ENCODE measurements at regions not wholly inside any gene's neighbourhood (a gene's known extent, or its start where the extent isn't known, plus 50 kb on each side); places are given as distances from the start of the nearest gene placed in this dataset.

DNA sequence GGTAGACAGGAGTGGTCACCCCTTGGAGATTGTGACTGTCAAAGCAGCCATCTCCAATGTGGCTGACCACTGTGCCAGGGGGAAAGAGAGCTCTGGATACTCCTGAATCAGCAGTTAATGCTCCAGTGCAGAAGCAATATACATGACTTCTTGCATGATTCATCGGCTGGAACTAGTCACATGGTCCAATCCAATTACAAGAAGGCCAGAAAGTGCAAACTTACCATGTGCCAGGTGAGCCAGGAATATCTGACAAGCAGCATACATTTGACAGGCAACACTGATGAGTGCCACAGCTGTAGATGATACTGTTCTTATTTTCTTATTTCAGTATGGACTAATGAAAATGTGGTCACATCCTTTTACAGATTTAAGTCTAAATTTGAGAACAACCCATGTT, 440.0 kb upstream of the MPDZ start:
- peak; percentile 37 for DNase-seq (ENCODE audit: low read depth)
- Histone ChIP-seq H3K27me3 (ENCODE audit: control insufficient read depth, insufficient read depth, low read length) (no peaks in the 10 kb centered on the region), H3K4me3 (ENCODE audit: low read depth, low read length) (no peak overlapping the region), H3K36me3 (ENCODE audit: control insufficient read depth, insufficient read depth, low read length) (no peaks in the 10 kb centered on the region)
- no peak for TF ChIP-seq CTCF (IDR thresholded peaks at IDR 0.05; ENCODE audit: insufficient read depth, low read length, poor library complexity, severe bottlenecking)

GRCh38 chr9:13718539-13718938, 439.0 kb upstream of the MPDZ start:
- no peak overlapping the region for H3K4me3 ChIP-seq (ENCODE audit: low read depth, low read length)
- no peaks in the 10 kb centered on the region for H3K27me3 ChIP-seq (ENCODE audit: control insufficient read depth, insufficient read depth, low read length)
- no peaks in the 10 kb centered on the region for H3K36me3 ChIP-seq (ENCODE audit: control insufficient read depth, insufficient read depth, low read length)
- TF ChIP-seq CTCF (IDR thresholded peaks at IDR 0.05; ENCODE audit: insufficient read depth, low read length, poor library complexity, severe bottlenecking) = no peak
- DNase-seq (ENCODE audit: low read depth) = no peak

DNA sequence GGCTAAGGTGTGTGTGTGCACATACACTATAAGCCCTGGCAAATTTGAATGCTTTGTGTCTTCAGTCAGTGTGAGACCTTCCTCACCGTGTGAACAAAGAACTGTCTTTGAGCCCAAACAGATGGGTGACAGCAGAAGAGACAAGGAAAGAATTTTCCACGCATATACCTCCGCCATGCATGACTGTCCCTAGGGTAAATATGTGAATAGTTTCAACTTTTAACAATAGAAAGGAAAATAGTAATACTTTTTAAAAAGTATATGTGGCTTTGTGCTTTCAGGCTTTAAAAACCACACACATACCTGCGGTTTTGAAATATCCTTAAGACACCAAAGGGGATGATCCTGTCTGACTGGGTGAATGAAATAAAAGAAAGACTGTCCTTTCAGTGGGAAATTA, 438.6 kb upstream of the MPDZ start:
- H3K27me3 ChIP-seq (ENCODE audit: control insufficient read depth, insufficient read depth, low read length) = no peaks in the 10 kb centered on the region
- DNase-seq (ENCODE audit: low read depth) = no peak
- no peaks in the 10 kb centered on the region for H3K36me3 ChIP-seq (ENCODE audit: control insufficient read depth, insufficient read depth, low read length)
- TF ChIP-seq CTCF (IDR thresholded peaks at IDR 0.05; ENCODE audit: insufficient read depth, low read length, poor library complexity, severe bottlenecking) = no peak
- H3K4me3 ChIP-seq (ENCODE audit: low read depth, low read length) = no peak overlapping the region

DNA sequence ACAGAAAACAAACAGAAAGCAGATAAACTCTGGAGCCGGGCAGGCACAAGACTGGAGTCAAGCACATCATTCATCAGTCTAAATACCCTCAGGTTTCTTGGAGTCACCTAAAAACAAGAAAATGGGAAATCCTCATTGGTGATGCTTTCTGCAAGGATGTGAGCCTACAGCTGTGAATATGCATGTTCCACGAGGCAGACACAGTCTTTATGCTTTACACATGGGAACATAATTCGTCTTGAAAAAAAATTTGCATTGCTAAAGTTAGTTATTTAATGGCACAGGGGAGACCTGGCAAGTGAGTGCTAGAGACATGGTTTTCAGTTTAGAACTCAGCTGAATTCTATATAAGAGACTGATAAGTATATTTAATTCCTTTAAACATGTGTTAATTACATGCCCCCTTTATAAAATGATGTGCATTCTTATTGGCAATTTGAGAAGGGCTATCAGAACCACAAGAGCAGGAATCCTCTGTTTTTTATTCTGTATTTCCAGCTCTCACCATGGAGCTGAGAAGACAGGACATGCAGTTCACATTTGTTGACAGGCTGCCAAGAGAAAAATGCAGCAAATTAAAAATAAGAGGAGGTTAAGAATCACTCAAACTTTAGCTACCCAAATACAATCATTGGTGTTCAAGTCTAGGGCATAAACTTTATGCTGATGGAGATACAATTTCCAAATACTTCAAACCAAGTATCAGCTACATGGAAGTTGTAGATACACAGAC, 438.0 kb upstream of the MPDZ start:
- H3K27me3 ChIP-seq (ENCODE audit: control insufficient read depth, insufficient read depth, low read length) = no peaks in the 10 kb centered on the region
- TF ChIP-seq CTCF (IDR thresholded peaks at IDR 0.05; ENCODE audit: insufficient read depth, low read length, poor library complexity, severe bottlenecking) = no peak

GRCh38 chr9:13716601-13717321, 437.3 kb upstream of the MPDZ start:
- Histone ChIP-seq H3K4me3 (ENCODE audit: low read depth, low read length) (no peak overlapping the region), H3K27me3 (ENCODE audit: control insufficient read depth, insufficient read depth, low read length) (no peaks in the 10 kb centered on the region), H3K36me3 (ENCODE audit: control insufficient read depth, insufficient read depth, low read length) (no peaks in the 10 kb centered on the region)
- TF ChIP-seq CTCF (IDR thresholded peaks at IDR 0.05; ENCODE audit: insufficient read depth, low read length, poor library complexity, severe bottlenecking) = no peak
- DNase-seq (ENCODE audit: low read depth) = no peak

More for the DNA sequence above, 438.0 kb upstream of the MPDZ start:
- Histone ChIP-seq H3K4me3 (ENCODE audit: low read depth, low read length) (no peak overlapping the region), H3K36me3 (ENCODE audit: control insufficient read depth, insufficient read depth, low read length) (no peaks in the 10 kb centered on the region)
- DNase-seq (ENCODE audit: low read depth) = no peak

All from kidney epithelial cell (primary cell).